Gastrocnemius medialis (tissue), 4 donors: ENCODE measurements at regions not wholly inside any gene's neighbourhood (a gene's known extent, or its start where the extent isn't known, plus 50 kb on each side); places are given as distances from the start of the nearest gene placed in this dataset.

ENCODE experiments used
- ATAC-seq, 2 donors: fragments of 150-250 bp; one replicate each; pipeline ENCODE4 v1.9.1; 2016
- DNase-seq, 2 donors: peaks; one replicate each; pipeline ENCODE4 v3.0.0-alpha.2; 2019
- H3K27ac ChIP-seq, 4 donors: fragments of 200-600 bp; sonication (generic); 1 replicate in 1 of 4; 2 replicates in 3 of 4; pipeline ENCODE4 v1.5.1; 2016 to 2018; ENCODE audit warnings: mild to moderate bottlenecking in 2 of 4, moderate library complexity in 1 of 4
- H3K27me3 ChIP-seq, 3 donors: fragments of 200-600 bp; sonication (generic) in 2 of 3; 1 replicate in 1 of 3; 2 replicates in 2 of 3; pipeline versions ENCODE4 v1.5.1 to v1.6.0; 2016 to 2019; ENCODE audit warnings: mild to moderate bottlenecking in 1 of 3, moderate library complexity in 1 of 3
- H3K36me3 ChIP-seq, 2 donors: fragments of 200-600 bp; sonication (generic) in 1 of 2; one replicate each; pipeline ENCODE4 v1.5.1; 2017 to 2018
- H3K4me1 ChIP-seq, 2 donors: fragments of 200-600 bp; sonication (generic) in 1 of 2; one replicate each; pipeline ENCODE4 v1.5.1; 2016 to 2017; ENCODE audit warnings: mild to moderate bottlenecking in 2 of 2
- H3K4me3 ChIP-seq, 4 donors: fragments of 200-600 bp; sonication (generic) in 3 of 4; 1 replicate in 1 of 4; 2 replicates in 3 of 4; pipeline ENCODE4 v1.5.1; 2016 to 2019; ENCODE audit warnings: mild to moderate bottlenecking in 2 of 4
- H3K9me3 ChIP-seq, 3 donors: fragments of 200-600 bp; sonication (generic) in 2 of 3; 1 replicate in 1 of 3; 2 replicates in 2 of 3; pipeline ENCODE4 v1.5.1; 2016 to 2019
- POLR2A ChIP-seq, 2 donors: fragments of 450-650 bp; IDR thresholded peaks; one replicate each; pipeline ENCODE4 v1.6.1; 2017; ENCODE audit warnings: antibody characterized with exemption in 2 of 2, mild to moderate bottlenecking in 2 of 2, moderate library complexity in 2 of 2
- in situ Hi-C, 4 donors: fragments of 200-750 bp; cut with MboI; loops; one replicate each; pipeline versions ENCODE4 v1.15.0 to v1.8.0; 2017; ENCODE audit warnings: low sequenced_read_pairs in 4 of 4
- intact Hi-C: fragments of 100-400 bp; cut with DNase I; formaldehyde crosslinking; loops from one replicate; pipeline ENCODE4 v1.15.1; 2023; ENCODE audit warnings: low total_unique reads
- TF ChIP-seq, protein P1 (sequence below), 5 experiments: fragments of 450-650 bp in 3 of 5; fragments of 200-600 bp in 2 of 5; sonication (generic) in 2 of 5; IDR thresholded peaks in 4 of 5; conservative IDR thresholded peaks in 1 of 5; 1 replicate in 4 of 5; 2 replicates in 1 of 5; pipeline ENCODE4 v1.5.1; 2016 to 2019; ENCODE audit warnings: antibody characterized with exemption in 5 of 5, mild to moderate bottlenecking in 3 of 5, moderate library complexity in 3 of 5

DNA sequence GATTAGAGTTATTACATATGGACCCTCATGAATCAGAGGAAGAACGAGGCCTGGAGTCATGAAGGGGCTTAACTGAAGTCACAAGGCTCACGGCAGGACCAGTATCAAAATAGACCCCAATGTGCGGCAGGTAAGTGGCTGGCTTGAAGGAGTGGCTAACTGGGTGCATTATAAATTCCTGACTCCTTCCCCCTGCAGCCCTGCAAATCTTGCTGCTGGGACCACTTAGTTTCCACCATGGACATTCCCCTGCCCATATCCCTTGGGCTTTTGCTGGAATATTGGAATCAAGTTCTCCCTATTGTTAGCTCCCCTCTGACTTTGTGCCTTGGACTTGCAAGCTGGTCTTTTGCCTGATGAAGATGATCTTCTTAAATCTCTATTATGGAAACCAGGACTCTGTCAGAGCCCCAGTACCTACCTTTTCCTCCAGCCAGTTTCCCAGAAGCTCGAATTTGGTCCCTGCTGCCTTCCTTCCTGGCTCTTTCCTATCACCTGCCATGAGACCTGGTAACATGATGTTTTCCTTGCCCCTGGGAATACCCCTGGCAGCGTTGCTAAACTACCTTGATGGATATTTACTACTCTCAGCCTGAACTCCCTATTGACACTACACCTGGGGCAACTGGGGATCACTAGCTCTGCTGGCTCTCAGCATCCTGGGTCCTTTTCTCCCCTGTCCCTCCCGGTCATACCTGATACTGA is 156.0 kb upstream of the JUN start:
- Histone ChIP-seq H3K4me3 (no peak overlapping the region), H3K27ac (no peak overlapping the region), H3K9me3 (no peaks in the 10 kb centered on the region), H3K27me3 (no peaks in the 10 kb centered on the region), H3K36me3 (no peaks in the 10 kb centered on the region), H3K4me1 (peaks cover 0 to 3% of the 10 kb centered on the region in 2 donors)
- no peak for TF ChIP-seq POLR2A (IDR thresholded peaks at IDR 0.05)
- TF ChIP-seq, protein P1, sequence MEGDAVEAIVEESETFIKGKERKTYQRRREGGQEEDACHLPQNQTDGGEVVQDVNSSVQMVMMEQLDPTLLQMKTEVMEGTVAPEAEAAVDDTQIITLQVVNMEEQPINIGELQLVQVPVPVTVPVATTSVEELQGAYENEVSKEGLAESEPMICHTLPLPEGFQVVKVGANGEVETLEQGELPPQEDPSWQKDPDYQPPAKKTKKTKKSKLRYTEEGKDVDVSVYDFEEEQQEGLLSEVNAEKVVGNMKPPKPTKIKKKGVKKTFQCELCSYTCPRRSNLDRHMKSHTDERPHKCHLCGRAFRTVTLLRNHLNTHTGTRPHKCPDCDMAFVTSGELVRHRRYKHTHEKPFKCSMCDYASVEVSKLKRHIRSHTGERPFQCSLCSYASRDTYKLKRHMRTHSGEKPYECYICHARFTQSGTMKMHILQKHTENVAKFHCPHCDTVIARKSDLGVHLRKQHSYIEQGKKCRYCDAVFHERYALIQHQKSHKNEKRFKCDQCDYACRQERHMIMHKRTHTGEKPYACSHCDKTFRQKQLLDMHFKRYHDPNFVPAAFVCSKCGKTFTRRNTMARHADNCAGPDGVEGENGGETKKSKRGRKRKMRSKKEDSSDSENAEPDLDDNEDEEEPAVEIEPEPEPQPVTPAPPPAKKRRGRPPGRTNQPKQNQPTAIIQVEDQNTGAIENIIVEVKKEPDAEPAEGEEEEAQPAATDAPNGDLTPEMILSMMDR (IDR thresholded peaks at IDR 0.05 in 4 of 5, conservative IDR thresholded peaks at IDR 0.05 in 1 of 5): no peak
- intact Hi-C loops: no loop called here
- in situ Hi-C loops: no loop called here
- no peak for ATAC-seq
- no peak for DNase-seq

GRCh38 chr1:58941471-58942289 is 157.8 kb upstream of the JUN start:
- TF ChIP-seq, protein P1 (IDR thresholded peaks at IDR 0.05 in 4 of 5, conservative IDR thresholded peaks at IDR 0.05 in 1 of 5): no peak
- no peak for TF ChIP-seq POLR2A (IDR thresholded peaks at IDR 0.05)

DNA sequence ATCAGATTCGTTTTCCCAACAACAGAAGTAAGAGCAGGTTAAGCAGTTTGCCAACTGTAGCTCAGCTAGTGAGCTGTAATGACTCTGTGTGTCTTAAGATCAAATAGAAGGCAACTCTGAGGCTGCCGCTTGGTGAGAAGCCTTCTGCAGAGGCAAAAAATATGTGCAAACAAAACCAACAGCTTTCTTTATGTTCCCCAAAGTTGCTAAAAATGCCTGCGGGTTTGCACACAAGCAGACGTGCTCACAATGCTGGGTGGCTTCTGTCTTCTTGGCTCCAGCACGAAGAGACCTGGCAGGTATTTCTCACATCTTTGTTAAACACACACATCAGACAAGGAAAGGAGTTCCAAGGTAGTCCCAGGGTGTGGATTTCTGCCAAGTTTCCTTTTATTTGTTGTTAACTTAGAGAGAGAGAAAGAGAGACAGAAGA is 158.9 kb upstream of the JUN start:
- intact Hi-C loops: no loop called here
- Histone ChIP-seq H3K9me3 (no peaks in the 10 kb centered on the region), H3K27me3 (no peaks in the 10 kb centered on the region), H3K4me1 (peaks cover 0 to 3% of the 10 kb centered on the region in 2 donors), H3K36me3 (no peaks in the 10 kb centered on the region), H3K27ac (no peak overlapping the region), H3K4me3 (no peak overlapping the region)
- no peak for TF ChIP-seq POLR2A (IDR thresholded peaks at IDR 0.05)
- TF ChIP-seq, protein P1 (IDR thresholded peaks at IDR 0.05 in 4 of 5, conservative IDR thresholded peaks at IDR 0.05 in 1 of 5): no peak
- no peak for ATAC-seq
- no peak for DNase-seq
- in situ Hi-C loops: no loop called here

More at GRCh38 chr1:58941471-58942289, 157.8 kb upstream of the JUN start:
- Histone ChIP-seq H3K27me3 (no peaks in the 10 kb centered on the region), H3K27ac (no peak overlapping the region), H3K9me3 (no peaks in the 10 kb centered on the region), H3K4me3 (no peak overlapping the region), H3K36me3 (no peaks in the 10 kb centered on the region), H3K4me1 (peaks cover 0 to 3% of the 10 kb centered on the region in 2 donors)
- in situ Hi-C loops (no loop called here), intact Hi-C loops (no loop called here)
- ATAC-seq (no peak), DNase-seq (no peak)

GRCh38 chr1:58943776-58944175 is 159.9 kb upstream of the JUN start:
- intact Hi-C loops: no loop called here

More at GRCh38 chr1:58943776-58944175, 159.9 kb upstream of the JUN start:
- Histone ChIP-seq H3K4me3 (no peak overlapping the region), H3K9me3 (no peaks in the 10 kb centered on the region), H3K4me1 (peaks cover 0 to 3% of the 10 kb centered on the region in 2 donors), H3K27me3 (no peaks in the 10 kb centered on the region), H3K27ac (no peak overlapping the region), H3K36me3 (no peaks in the 10 kb centered on the region)
- in situ Hi-C loops: no loop called here
- DNase-seq: no peak
- TF ChIP-seq, protein P1 (IDR thresholded peaks at IDR 0.05 in 4 of 5, conservative IDR thresholded peaks at IDR 0.05 in 1 of 5): no peak
- TF ChIP-seq POLR2A (IDR thresholded peaks at IDR 0.05): no peak
- no peak for ATAC-seq
